Common myeloid progenitor, CD34-positive (primary cell): ENCODE measurements at regions not wholly inside any gene's neighbourhood (a gene's known extent, or its start where the extent isn't known, plus 50 kb on each side); places are given as distances from the start of the nearest gene placed in this dataset.

Experiments used
- CTCF ChIA-PET: fragments of 350-600 bp; sonication (Branson Sonifier 250); formaldehyde crosslinking; loops from one replicate; lab custom pipeline; 2021; ENCODE audit warnings: antibody characterized with exemption; lab: Charles Lee
- POLR2A ChIA-PET: fragments of 350-600 bp; sonication (Branson Sonifier 250); formaldehyde crosslinking; loops from one replicate; lab custom pipeline; 2021; ENCODE audit warnings: antibody characterized with exemption; lab: Charles Lee
- DNase-seq, 3 donors: peaks; one replicate each; pipeline versions ENCODE4 v3.0.0 to v3.0.0-alpha.2; 2013
- H3K27ac ChIP-seq, 2 experiments: 1 replicate in 1 of 2; 2 replicates in 1 of 2; pipeline ENCODE4 v1.7.0; 2013; ENCODE audit warnings: inconsistent platforms in 2 of 2, low read length in 2 of 2, mild to moderate bottlenecking in 2 of 2, low read depth in 1 of 2, moderate library complexity in 1 of 2; ENCODE audit not compliant: severe bottlenecking in 2 of 2, insufficient read depth in 1 of 2, poor library complexity in 1 of 2
- H3K27me3 ChIP-seq, 5 experiments: replicated peaks in 2 of 5; 1 replicate in 3 of 5; 2 replicates in 2 of 5; pipeline versions ENCODE4 v1.6.1 to v1.7.0; 2013; ENCODE audit warnings: low read length in 4 of 5, mild to moderate bottlenecking in 2 of 5, moderate library complexity in 2 of 5, inconsistent platforms in 1 of 5; ENCODE audit not compliant: insufficient read depth in 5 of 5, control insufficient read depth in 4 of 5
- H3K36me3 ChIP-seq, 4 experiments: 1 replicate in 2 of 4; 2 replicates in 2 of 4; pipeline versions ENCODE4 v1.6.1 to v1.7.0; 2013; ENCODE audit warnings: low read length in 3 of 4, control low read depth in 1 of 4, mild to moderate bottlenecking in 1 of 4; ENCODE audit not compliant: control insufficient read depth in 4 of 4, insufficient read depth in 4 of 4
- H3K4me1 ChIP-seq, 4 experiments: 1 replicate in 3 of 4; 2 replicates in 1 of 4; pipeline versions ENCODE4 v1.6.1 to v1.7.1; 2013; ENCODE audit warnings: low read length in 3 of 4, mild to moderate bottlenecking in 3 of 4, control low read depth in 1 of 4, inconsistent platforms in 1 of 4, moderate library complexity in 1 of 4; ENCODE audit not compliant: control insufficient read depth in 4 of 4, insufficient read depth in 4 of 4; ENCODE audit errors: control extremely low read depth in 1 of 4
- H3K4me3 ChIP-seq, 7 experiments: 1 replicate in 4 of 7; 2 replicates in 3 of 7; pipeline versions ENCODE4 v1.5.1 to v1.7.0; 2013; ENCODE audit warnings: mild to moderate bottlenecking in 7 of 7, low read length in 6 of 7, moderate library complexity in 6 of 7, inconsistent platforms in 2 of 7, low read depth in 2 of 7, control low read depth in 1 of 7; ENCODE audit not compliant: insufficient read depth in 4 of 7, control insufficient read depth in 1 of 7; ENCODE audit errors: extremely low read depth in 1 of 7
- H3K9me3 ChIP-seq, 5 experiments: 1 replicate in 4 of 5; 2 replicates in 1 of 5; pipeline versions ENCODE4 v1.6.1 to v1.7.1; 2013; ENCODE audit warnings: low read length in 4 of 5, mild to moderate bottlenecking in 2 of 5, inconsistent platforms in 1 of 5, low read depth in 1 of 5, moderate library complexity in 1 of 5; ENCODE audit not compliant: control insufficient read depth in 4 of 5, insufficient read depth in 2 of 5; ENCODE audit errors: control extremely low read depth in 1 of 5
- WGBS: methylation state at CpG from one replicate; pipeline ENCODE4 v1.1.5; 2013; ENCODE audit not compliant: insufficient coverage; 5-methylcytosine and 5-hydroxymethylcytosine counted together

- CTCF ChIA-PET, result no interaction called here
- no peak overlapping the region for H3K4me3 ChIP-seq
- H3K27me3 ChIP-seq, result no peaks in the 10 kb centered on the region
- H3K27ac ChIP-seq, result no peak overlapping the region
- H3K9me3 ChIP-seq, result no peaks in the 10 kb centered on the region
- POLR2A ChIA-PET, result interaction anchor here (0.6 kb wide), 1 partner anchor 1072 kb away, joined by 3 read pairs; no protein-coding TSS in a partner anchor
- WGBS, result 83% methylated on average over 1 of the region's 2 CpGs
- no peak for DNase-seq
- no peaks in the 10 kb centered on the region for H3K36me3 ChIP-seq
- peaks cover 0 to 4% (median 0%) of the 10 kb centered on the region in 4 experiments for H3K4me1 ChIP-seq
Measured at GRCh38 chr4:96776920-96777527, 937.1 kb downstream of the PDHA2 start.

GRCh38 chr4:96784336-96784735 is 944.4 kb downstream of the PDHA2 start:
- CTCF ChIA-PET, result no interaction called here
- WGBS, result 93% methylated on average over 4 of the region's 4 CpGs
- DNase-seq, result no peak
- Histone ChIP-seq H3K9me3 (no peaks in the 10 kb centered on the region), H3K4me3 (no peak overlapping the region), H3K36me3 (no peaks in the 10 kb centered on the region), H3K27me3 (no peaks in the 10 kb centered on the region), H3K27ac (no peak overlapping the region), H3K4me1 (no peaks in the 10 kb centered on the region)
- POLR2A ChIA-PET, result no interaction called here

- H3K4me3 ChIP-seq, result no peak overlapping the region
- H3K9me3 ChIP-seq, result no peaks in the 10 kb centered on the region
- H3K36me3 ChIP-seq, result no peaks in the 10 kb centered on the region
- ChIA-PET POLR2A (no interaction called here), CTCF (no interaction called here)
- DNase-seq, result no peak
- H3K4me1 ChIP-seq, result no peaks in the 10 kb centered on the region
- H3K27me3 ChIP-seq, result no peaks in the 10 kb centered on the region
- H3K27ac ChIP-seq, result no peak overlapping the region
- 100% methylated on average over 1 of the region's 3 CpGs for WGBS
Measured at GRCh38 chr4:96786306-96786705, 946.4 kb downstream of the PDHA2 start.

GRCh38 chr4:96787766-96788165 is 947.9 kb downstream of the PDHA2 start:
- WGBS, result no CpG with 5 or more reads among the region's 1 CpG
- CTCF ChIA-PET, result no interaction called here
- H3K4me3 ChIP-seq, result no peak overlapping the region
- no peaks in the 10 kb centered on the region for H3K9me3 ChIP-seq
- no peaks in the 10 kb centered on the region for H3K4me1 ChIP-seq
- no peaks in the 10 kb centered on the region for H3K36me3 ChIP-seq
- no peak for DNase-seq
- POLR2A ChIA-PET, result no interaction called here
- no peaks in the 10 kb centered on the region for H3K27me3 ChIP-seq
- no peak overlapping the region for H3K27ac ChIP-seq

GRCh38 chr4:96809563-96809962 is 969.7 kb downstream of the PDHA2 start:
- POLR2A ChIA-PET, result no interaction called here
- Histone ChIP-seq H3K27ac (no peak overlapping the region), H3K4me3 (no peak overlapping the region), H3K36me3 (no peaks in the 10 kb centered on the region), H3K9me3 (peaks cover 0 to 3% (median 0%) of the 10 kb centered on the region in 5 experiments), H3K4me1 (no peaks in the 10 kb centered on the region), H3K27me3 (no peaks in the 10 kb centered on the region)
- CTCF ChIA-PET, result no interaction called here
- no peak for DNase-seq
- WGBS, result 57% methylated on average over 2 of the region's 2 CpGs

- H3K4me3 ChIP-seq, result no peak overlapping the region
- no peaks in the 10 kb centered on the region for H3K4me1 ChIP-seq
- no peaks in the 10 kb centered on the region for H3K36me3 ChIP-seq
- POLR2A ChIA-PET, result no interaction called here
- no peaks in the 10 kb centered on the region for H3K9me3 ChIP-seq
- WGBS, result 100% methylated on average over 1 of the region's 4 CpGs
- DNase-seq, result no peak
- H3K27ac ChIP-seq, result no peak overlapping the region
- no peaks in the 10 kb centered on the region for H3K27me3 ChIP-seq
- CTCF ChIA-PET, result no interaction called here
Measured at GRCh38 chr4:96827086-96827485, 987.2 kb downstream of the PDHA2 start.

GRCh38 chr4:96833831-96834230 is 993.9 kb downstream of the PDHA2 start:
- ChIA-PET POLR2A (no interaction called here), CTCF (no interaction called here)
- Histone ChIP-seq H3K9me3 (no peaks in the 10 kb centered on the region), H3K4me1 (peaks cover 0 to 9% (median 6%) of the 10 kb centered on the region in 4 experiments), H3K27me3 (no peaks in the 10 kb centered on the region), H3K4me3 (no peak overlapping the region), H3K27ac (no peak overlapping the region), H3K36me3 (no peaks in the 10 kb centered on the region)
- DNase-seq, result no peak
- no CpG with 5 or more reads among the region's 2 CpGs for WGBS
